ENCODE measurements at regions not wholly inside any gene's neighbourhood (a gene's known extent, or its start where the extent isn't known, plus 50 kb on each side); places are given as distances from the start of the nearest gene placed in this dataset.

- no peak for DNase-seq
- TF ChIP-seq CTCF (IDR thresholded peaks at IDR 0.05; ENCODE audit: low read depth, low read length): no peak
- no peaks in the 10 kb centered on the region for H3K4me1 ChIP-seq
- H3K9me3 ChIP-seq: no peaks in the 10 kb centered on the region
- no peak overlapping the region for H3K4me3 ChIP-seq (ENCODE audit: low read depth, low read length)
- no peaks in the 10 kb centered on the region for H3K27me3 ChIP-seq
- no peaks in the 10 kb centered on the region for H3K36me3 ChIP-seq
These were observed 97.1 kb upstream of the IQSEC1 start for GRCh38 chr3:13170317-13170716.

GRCh38 chr3:13168391-13168790 lies 95.2 kb upstream of the IQSEC1 start:
- H3K9me3 ChIP-seq: no peaks in the 10 kb centered on the region
- no peaks in the 10 kb centered on the region for H3K27me3 ChIP-seq

DNA sequence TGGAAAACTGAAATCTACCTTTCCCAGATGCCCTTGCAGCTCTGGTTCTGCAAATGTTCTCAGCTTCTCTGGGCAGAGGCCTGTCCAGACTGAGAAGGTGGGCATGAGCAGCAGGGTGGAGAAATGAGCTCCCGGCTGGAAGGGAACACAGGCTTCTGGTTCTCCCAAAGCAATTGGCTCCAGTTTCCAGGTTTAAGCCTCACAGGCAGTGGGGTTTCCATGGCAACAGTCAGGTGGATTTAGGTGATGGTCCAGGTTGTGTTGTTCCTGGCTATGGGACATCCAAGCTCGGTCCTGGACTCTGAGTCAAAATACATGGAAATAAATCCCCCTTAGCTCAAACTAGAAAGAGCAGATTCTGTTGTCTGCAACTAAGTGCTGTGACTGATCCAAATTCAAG lies 94.6 kb upstream of the IQSEC1 start:
- no peak overlapping the region for H3K4me3 ChIP-seq (ENCODE audit: low read depth, low read length)
- TF ChIP-seq CTCF (IDR thresholded peaks at IDR 0.05; ENCODE audit: low read depth, low read length): no peak
- H3K27me3 ChIP-seq: no peaks in the 10 kb centered on the region
- H3K9me3 ChIP-seq: no peaks in the 10 kb centered on the region
- H3K4me1 ChIP-seq: no peaks in the 10 kb centered on the region
- DNase-seq: no peak
- no peaks in the 10 kb centered on the region for H3K36me3 ChIP-seq

More at GRCh38 chr3:13168391-13168790, 95.2 kb upstream of the IQSEC1 start:
- DNase-seq: no peak
- Histone ChIP-seq H3K4me3 (ENCODE audit: low read depth, low read length) (no peak overlapping the region), H3K4me1 (no peaks in the 10 kb centered on the region), H3K36me3 (no peaks in the 10 kb centered on the region)
- no peak for TF ChIP-seq CTCF (IDR thresholded peaks at IDR 0.05; ENCODE audit: low read depth, low read length)

DNA sequence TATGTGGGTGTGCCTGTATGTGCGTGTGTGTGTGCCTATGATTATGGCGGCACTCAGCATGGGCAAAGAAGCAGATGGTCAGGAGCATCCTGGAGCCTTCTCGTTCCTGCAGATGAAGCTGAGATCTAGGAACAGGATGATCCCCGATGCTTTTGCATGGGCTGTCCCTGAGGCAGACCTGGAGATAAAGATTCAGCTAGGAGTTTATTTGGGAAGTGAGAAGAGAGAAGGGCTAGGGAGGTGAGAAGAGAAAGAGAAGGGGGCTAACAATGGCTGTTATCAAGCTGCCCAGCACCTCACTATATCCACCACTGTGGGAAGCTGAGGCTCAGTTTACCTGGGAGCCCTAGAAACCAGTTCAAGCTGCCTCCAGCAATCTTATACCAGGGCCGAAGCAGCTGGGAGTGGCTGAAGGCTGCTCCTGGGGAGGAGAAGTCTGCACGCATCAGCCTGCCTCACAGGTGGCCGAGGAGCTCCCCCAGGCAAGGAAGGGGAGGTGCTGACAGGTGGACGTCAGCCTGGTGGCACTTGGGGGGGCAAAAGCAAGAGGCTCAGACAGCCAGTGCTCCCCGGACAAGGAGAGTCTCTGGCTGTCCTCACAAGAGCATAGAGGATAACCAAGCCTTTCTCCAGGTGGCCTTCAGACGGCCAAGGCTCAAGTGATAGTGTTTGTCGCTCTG lies 94.0 kb upstream of the IQSEC1 start:
- Histone ChIP-seq H3K36me3 (no peaks in the 10 kb centered on the region), H3K9me3 (no peaks in the 10 kb centered on the region), H3K4me1 (no peaks in the 10 kb centered on the region), H3K27me3 (no peaks in the 10 kb centered on the region), H3K4me3 (ENCODE audit: low read depth, low read length) (no peak overlapping the region)
- DNase-seq: no peak
- no peak for TF ChIP-seq CTCF (IDR thresholded peaks at IDR 0.05; ENCODE audit: low read depth, low read length)

GRCh38 chr3:13166243-13167063 lies 93.2 kb upstream of the IQSEC1 start:
- H3K4me1 ChIP-seq: no peaks in the 10 kb centered on the region
- no peak for DNase-seq
- no peaks in the 10 kb centered on the region for H3K36me3 ChIP-seq
- no peak for TF ChIP-seq CTCF (IDR thresholded peaks at IDR 0.05; ENCODE audit: low read depth, low read length)
- H3K4me3 ChIP-seq (ENCODE audit: low read depth, low read length): no peak overlapping the region
- no peaks in the 10 kb centered on the region for H3K27me3 ChIP-seq
- H3K9me3 ChIP-seq: no peaks in the 10 kb centered on the region

DNA sequence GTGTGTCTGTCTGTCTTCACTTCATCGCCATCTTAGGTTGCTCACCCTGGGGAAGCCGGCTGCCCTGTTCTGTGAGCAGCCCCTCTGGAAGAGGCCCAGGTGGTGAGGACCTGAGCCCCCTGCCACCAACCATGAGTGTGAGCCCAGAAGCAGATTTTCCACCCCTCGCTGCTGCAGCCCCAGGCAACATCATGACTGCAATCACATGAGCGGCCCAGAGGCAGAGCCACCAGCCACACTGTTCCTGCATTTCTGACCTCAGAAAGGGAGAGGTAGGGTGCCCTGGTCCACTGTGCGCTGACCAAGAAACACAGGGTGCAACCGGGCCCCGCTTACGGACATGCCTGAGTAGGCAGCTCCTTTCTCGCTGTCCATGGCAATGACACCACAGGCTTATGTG lies 92.3 kb upstream of the IQSEC1 start:
- TF ChIP-seq CTCF (IDR thresholded peaks at IDR 0.05; ENCODE audit: low read depth, low read length): no peak
- H3K4me1 ChIP-seq: no peaks in the 10 kb centered on the region
- no peak overlapping the region for H3K4me3 ChIP-seq (ENCODE audit: low read depth, low read length)
- H3K9me3 ChIP-seq: no peaks in the 10 kb centered on the region
- DNase-seq: no peak
- H3K36me3 ChIP-seq: no peaks in the 10 kb centered on the region
- H3K27me3 ChIP-seq: no peaks in the 10 kb centered on the region
